ENCODE measurements at regions not wholly inside any gene's neighbourhood (a gene's known extent, or its start where the extent isn't known, plus 50 kb on each side); places are given as distances from the start of the nearest gene placed in this dataset.

GRCh38 chr5:89417990-89418389, 535.0 kb upstream of the MEF2C start:
- no peak for TF ChIP-seq PATZ1 (CRISPR knock-in tag; IDR thresholded peaks at IDR 0.05; ENCODE audit: borderline replicate concordance)
- no peak for TF ChIP-seq TOX (CRISPR knock-in tag; IDR thresholded peaks at IDR 0.05; ENCODE audit: borderline replicate concordance)
- no peak for TF ChIP-seq ARNTL (CRISPR knock-in tag; IDR thresholded peaks at IDR 0.05; ENCODE audit: borderline replicate concordance, low read depth)
- TF ChIP-seq PPARA (CRISPR knock-in tag; IDR thresholded peaks at IDR 0.05; ENCODE audit: borderline replicate concordance): no peak
- TF ChIP-seq ZNF70 (CRISPR knock-in tag; IDR thresholded peaks at IDR 0.05): no peak
- no peak for TF ChIP-seq ZFP30 (CRISPR knock-in tag; IDR thresholded peaks at IDR 0.05)
- no peak for TF ChIP-seq CREB5 (CRISPR knock-in tag; IDR thresholded peaks at IDR 0.05; ENCODE audit: low read depth)
- no peak for TF ChIP-seq ZNF565 (CRISPR knock-in tag; conservative IDR thresholded peaks at IDR 0.05; ENCODE audit: low read depth)
- no peak for TF ChIP-seq ESRRG (CRISPR knock-in tag; IDR thresholded peaks at IDR 0.05)
- TF ChIP-seq CSDC2 (CRISPR knock-in tag; IDR thresholded peaks at IDR 0.05): no peak
- no peak for TF ChIP-seq BACH2 (CRISPR knock-in tag; IDR thresholded peaks at IDR 0.05; ENCODE audit: borderline replicate concordance)
